Activated naive CD8-positive, alpha-beta T cell (primary cell): ENCODE measurements at regions not wholly inside any gene's neighbourhood (a gene's known extent, or its start where the extent isn't known, plus 50 kb on each side); places are given as distances from the start of the nearest gene placed in this dataset.

ENCODE experiments used
- H3K27ac Mint-ChIP-seq: one replicate; pipeline ENCODE4 v1.8.0; 2021; ENCODE audit warnings: mixed read lengths
- H3K27me3 Mint-ChIP-seq: one replicate; pipeline ENCODE4 v1.8.0; 2021; ENCODE audit warnings: mixed read lengths
- H3K36me3 Mint-ChIP-seq: one replicate; pipeline ENCODE4 v1.8.0; 2021; ENCODE audit warnings: mixed read lengths
- H3K4me1 Mint-ChIP-seq: one replicate; pipeline ENCODE4 v1.8.0; 2021; ENCODE audit warnings: low read depth, mixed read lengths
- H3K4me3 Mint-ChIP-seq: one replicate; pipeline ENCODE4 v1.8.0; 2021; ENCODE audit warnings: mild to moderate bottlenecking, mixed read lengths
- H3K9me3 Mint-ChIP-seq: one replicate; pipeline ENCODE4 v1.8.0; 2021; ENCODE audit warnings: low read depth, mixed read lengths

- Mint-ChIP-seq H3K36me3 (no peaks in the 10 kb centered on the region), H3K4me1 (no peaks in the 10 kb centered on the region), H3K4me3 (no peak overlapping the region), H3K27me3 (peaks cover 5% of the 10 kb centered on the region), H3K9me3 (no peaks in the 10 kb centered on the region), H3K27ac (no peak overlapping the region)
Observed at GRCh38 chr9:21747175-21747574, 55.3 kb upstream of the MTAP start.

GRCh38 chr9:21750021-21750735, 52.3 kb upstream of the MTAP start:
- Mint-ChIP-seq H3K36me3 (peaks cover 2% of the 10 kb centered on the region), H3K4me3 (no peak overlapping the region), H3K27ac (no peak overlapping the region), H3K4me1 (no peaks in the 10 kb centered on the region), H3K27me3 (peaks cover 7% of the 10 kb centered on the region), H3K9me3 (no peaks in the 10 kb centered on the region)

GRCh38 chr9:21751998-21752397, 50.4 kb upstream of the MTAP start:
- peaks cover 2% of the 10 kb centered on the region for H3K36me3 Mint-ChIP-seq
- H3K27ac Mint-ChIP-seq, result no peak overlapping the region
- H3K27me3 Mint-ChIP-seq, result peaks cover 10% of the 10 kb centered on the region
- H3K4me3 Mint-ChIP-seq, result no peak overlapping the region
- no peaks in the 10 kb centered on the region for H3K9me3 Mint-ChIP-seq
- H3K4me1 Mint-ChIP-seq, result no peaks in the 10 kb centered on the region
